PC-9 (cell line): ENCODE measurements at regions not wholly inside any gene's neighbourhood (a gene's known extent, or its start where the extent isn't known, plus 50 kb on each side); places are given as distances from the start of the nearest gene placed in this dataset.

Experiments used
- BruUV-seq: library from RNA; stranded (reverse); fragments of 400-500 nt; replicated peaks from 2 replicates; lab custom pipeline; 2021; lab: Mats Ljungman, UMichigan
- CTCF ChIA-PET: fragments of 300-600 bp; sonication (Branson Sonifier 250); formaldehyde crosslinking; loops from one replicate; lab custom pipeline; 2022; ENCODE audit warnings: antibody characterized with exemption; lab: Charles Lee
- POLR2A ChIA-PET: fragments of 300-600 bp; sonication (Branson Sonifier 250); formaldehyde crosslinking; loops from one replicate; lab custom pipeline; 2022; ENCODE audit warnings: antibody characterized with exemption; ENCODE audit not compliant: unreplicated experiment; lab: Charles Lee
- DNase-seq, 2 experiments: peaks; one replicate each; pipeline versions ENCODE4 v3.0.0 to v3.0.0-alpha.2; 2015 to 2022; ENCODE audit warnings: mixed read lengths in 1 of 2
- H2AFZ ChIP-seq: fragments of 200-600 bp; sonication (generic); 2 replicates; pipeline ENCODE4 v1.8.1; 2017; ENCODE audit warnings: antibody characterized with exemption
- H3F3A ChIP-seq: fragments of 200-600 bp; sonication (generic); 2 replicates; pipeline ENCODE4 v1.8.1; 2017; ENCODE audit warnings: antibody characterized with exemption, mild to moderate bottlenecking, low read depth; ENCODE audit not compliant: insufficient read depth
- H3K27ac ChIP-seq: fragments of 200-600 bp; sonication (generic); 2 replicates; pipeline ENCODE4 v1.6.1; 2016; ENCODE audit warnings: mixed run types
- H3K27me3 ChIP-seq: fragments of 200-600 bp; sonication (generic); 2 replicates; pipeline ENCODE4 v1.6.1; 2016; ENCODE audit warnings: low read depth, mixed run types; ENCODE audit not compliant: insufficient read depth
- H3K36me3 ChIP-seq: fragments of 200-600 bp; sonication (generic); 2 replicates; pipeline ENCODE4 v1.6.1; 2016; ENCODE audit warnings: low read depth, mixed run types
- H3K4me1 ChIP-seq: fragments of 200-600 bp; sonication (generic); replicated peaks from 2 replicates; pipeline ENCODE4 v1.6.1; 2016; ENCODE audit warnings: mixed run types; ENCODE audit not compliant: insufficient read depth
- H3K4me2 ChIP-seq: fragments of 200-600 bp; sonication (generic); 2 replicates; pipeline ENCODE4 v1.6.1; 2017; ENCODE audit warnings: mixed run types
- H3K4me3 ChIP-seq: fragments of 200-600 bp; sonication (generic); 2 replicates; pipeline ENCODE4 v1.6.1; 2016; ENCODE audit warnings: mixed run types
- H3K79me2 ChIP-seq: fragments of 200-600 bp; sonication (generic); 2 replicates; pipeline ENCODE4 v1.6.1; 2017; ENCODE audit warnings: low read depth, mixed run types
- H3K9me2 ChIP-seq: fragments of 200-600 bp; sonication (generic); 2 replicates; pipeline ENCODE4 v1.8.1; 2017; ENCODE audit warnings: mild to moderate bottlenecking; ENCODE audit not compliant: insufficient read depth
- H3K9me3 ChIP-seq: fragments of 200-600 bp; sonication (generic); 2 replicates; pipeline ENCODE4 v1.8.1; 2016; ENCODE audit warnings: low read depth; ENCODE audit not compliant: insufficient read depth
- H4K20me1 ChIP-seq: fragments of 200-600 bp; sonication (generic); 2 replicates; pipeline ENCODE4 v1.8.1; 2017; ENCODE audit not compliant: insufficient read depth
- EZH2 ChIP-seq: fragments of 200-600 bp; sonication (generic); IDR thresholded peaks from 2 replicates; pipeline ENCODE4 v1.8.0; 2017; ENCODE audit warnings: antibody characterized with exemption, low read depth
- intact Hi-C: fragments of 100-400 bp; cut with micrococcal nuclease; formaldehyde crosslinking; loops from one replicate; pipeline ENCODE4 v1.10.0; 2022; ENCODE audit not compliant: unreplicated experiment
- TF ChIP-seq, protein P1 (sequence below): fragments of 200-600 bp; sonication (generic); conservative IDR thresholded peaks from 2 replicates; pipeline ENCODE4 v1.6.1; 2017; ENCODE audit warnings: mixed run types, antibody characterized with exemption, mild to moderate bottlenecking, moderate library complexity

DNA sequence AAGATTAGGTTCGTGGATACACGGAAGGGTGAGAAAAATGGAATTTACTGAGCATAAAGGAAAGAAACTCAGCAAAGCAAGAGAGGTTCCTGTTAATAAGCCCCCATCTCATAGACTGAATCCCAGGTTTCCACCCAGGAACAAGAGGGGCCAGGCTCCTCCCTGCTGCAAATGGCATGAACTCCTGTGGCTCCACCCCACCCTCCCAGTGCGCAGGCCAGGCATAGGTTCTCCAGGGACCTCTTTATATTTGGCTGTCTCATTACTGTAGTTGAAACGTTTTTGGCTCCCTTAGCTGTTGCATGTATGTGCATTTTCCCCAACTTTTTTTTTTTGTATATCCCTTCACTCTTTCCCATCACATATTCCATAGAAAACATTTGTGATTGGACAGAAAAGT is 217.8 kb upstream of the NRP1 start:
- intact Hi-C loops, result no loop called here
- Histone ChIP-seq H3K4me3 (no peak overlapping the region), H3K4me2 (no peak overlapping the region), H3F3A (no peaks in the 10 kb centered on the region), H3K27me3 (no peaks in the 10 kb centered on the region), H3K9me2 (no peaks in the 10 kb centered on the region), H3K4me1 (no peaks in the 10 kb centered on the region), H2AFZ (no peak overlapping the region), H3K79me2 (no peaks in the 10 kb centered on the region), H3K27ac (no peak overlapping the region), H4K20me1 (no peaks in the 10 kb centered on the region), H3K9me3 (no peaks in the 10 kb centered on the region), H3K36me3 (no peaks in the 10 kb centered on the region)
- ChIA-PET POLR2A (no interaction called here), CTCF (no interaction called here)
- no peak for TF ChIP-seq EZH2
- TF ChIP-seq, protein P1, sequence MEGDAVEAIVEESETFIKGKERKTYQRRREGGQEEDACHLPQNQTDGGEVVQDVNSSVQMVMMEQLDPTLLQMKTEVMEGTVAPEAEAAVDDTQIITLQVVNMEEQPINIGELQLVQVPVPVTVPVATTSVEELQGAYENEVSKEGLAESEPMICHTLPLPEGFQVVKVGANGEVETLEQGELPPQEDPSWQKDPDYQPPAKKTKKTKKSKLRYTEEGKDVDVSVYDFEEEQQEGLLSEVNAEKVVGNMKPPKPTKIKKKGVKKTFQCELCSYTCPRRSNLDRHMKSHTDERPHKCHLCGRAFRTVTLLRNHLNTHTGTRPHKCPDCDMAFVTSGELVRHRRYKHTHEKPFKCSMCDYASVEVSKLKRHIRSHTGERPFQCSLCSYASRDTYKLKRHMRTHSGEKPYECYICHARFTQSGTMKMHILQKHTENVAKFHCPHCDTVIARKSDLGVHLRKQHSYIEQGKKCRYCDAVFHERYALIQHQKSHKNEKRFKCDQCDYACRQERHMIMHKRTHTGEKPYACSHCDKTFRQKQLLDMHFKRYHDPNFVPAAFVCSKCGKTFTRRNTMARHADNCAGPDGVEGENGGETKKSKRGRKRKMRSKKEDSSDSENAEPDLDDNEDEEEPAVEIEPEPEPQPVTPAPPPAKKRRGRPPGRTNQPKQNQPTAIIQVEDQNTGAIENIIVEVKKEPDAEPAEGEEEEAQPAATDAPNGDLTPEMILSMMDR, result no peak
- no TSS peak for BruUV-seq
- no peak for DNase-seq

DNA sequence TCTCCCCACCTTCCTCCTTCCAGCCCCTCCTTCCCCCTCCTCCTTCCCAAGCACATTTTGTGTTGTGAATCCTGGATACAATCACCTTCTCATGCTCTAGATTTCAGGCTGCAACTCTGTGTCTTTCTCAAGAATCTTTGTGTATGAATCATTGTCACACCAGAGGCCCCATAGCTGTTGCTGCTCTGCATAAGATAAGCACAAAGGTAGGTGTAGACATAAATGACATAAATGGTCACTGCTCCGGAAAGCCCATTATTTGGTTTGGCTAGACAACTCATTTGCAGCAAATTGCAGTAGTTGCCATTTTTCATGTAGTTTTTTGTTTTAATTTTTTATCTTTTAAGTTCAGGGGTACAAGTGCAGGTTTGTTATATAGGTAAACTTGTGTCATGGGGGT is 216.3 kb upstream of the NRP1 start:
- H3K9me3 ChIP-seq, result no peaks in the 10 kb centered on the region
- H3K4me2 ChIP-seq, result no peak overlapping the region
- H3K4me3 ChIP-seq, result no peak overlapping the region
- no peaks in the 10 kb centered on the region for H3F3A ChIP-seq
- no peaks in the 10 kb centered on the region for H3K4me1 ChIP-seq
- H3K27me3 ChIP-seq, result no peaks in the 10 kb centered on the region
- H3K79me2 ChIP-seq, result no peaks in the 10 kb centered on the region
- TF ChIP-seq, protein P1, result no peak
- TF ChIP-seq EZH2, result no peak
- no TSS peak for BruUV-seq
- ChIA-PET CTCF (no interaction called here), POLR2A (no interaction called here)
- H2AFZ ChIP-seq, result no peak overlapping the region
- H3K9me2 ChIP-seq, result no peaks in the 10 kb centered on the region
- H3K36me3 ChIP-seq, result no peaks in the 10 kb centered on the region
- no peaks in the 10 kb centered on the region for H4K20me1 ChIP-seq
- intact Hi-C loops, result no loop called here
- H3K27ac ChIP-seq, result no peak overlapping the region
- no peak for DNase-seq

DNA sequence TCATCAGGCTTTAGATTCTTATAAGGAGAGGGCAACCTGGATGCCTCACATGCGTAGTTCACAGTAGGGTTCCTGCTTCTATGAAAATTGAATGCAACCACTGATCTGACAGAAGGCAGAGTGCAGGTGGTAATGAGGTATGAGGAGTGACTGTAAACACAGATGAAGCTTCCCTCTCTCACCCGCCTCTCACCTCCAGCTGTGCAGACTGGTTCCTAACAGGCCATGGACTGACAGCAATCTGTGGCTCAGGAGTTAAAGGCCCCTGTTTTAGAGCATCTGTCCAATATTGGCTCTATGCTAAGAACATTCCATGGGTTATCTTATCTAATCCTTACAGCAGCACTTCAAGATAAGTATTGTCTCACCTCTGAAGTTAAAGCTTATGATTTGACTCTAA is 213.5 kb upstream of the NRP1 start:
- Histone ChIP-seq H3K27ac (no peak overlapping the region), H3K4me1 (0 out of 2 replicates have a peak, but pooled peaks cover 3% of the 10 kb centered on the region), H3K27me3 (no peaks in the 10 kb centered on the region), H3K4me3 (no peak overlapping the region), H3K9me3 (no peaks in the 10 kb centered on the region; the same call in 1 of the 2 replicates), H3K4me2 (no peak overlapping the region), H3F3A (0 out of 2 replicates have a peak, but pooled peaks cover 4% of the 10 kb centered on the region), H2AFZ (no peak overlapping the region), H3K9me2 (no peaks in the 10 kb centered on the region), H3K36me3 (no peaks in the 10 kb centered on the region), H3K79me2 (no peaks in the 10 kb centered on the region), H4K20me1 (no peaks in the 10 kb centered on the region)
- intact Hi-C loops, result no loop called here
- DNase-seq, result no peak
- ChIA-PET POLR2A (no interaction called here), CTCF (no interaction called here)
- no peak for TF ChIP-seq EZH2
- TF ChIP-seq, protein P1, result no peak
- no TSS peak for BruUV-seq
